Ovary (tissue), 3 donors: ENCODE measurements at regions not wholly inside any gene's neighbourhood (a gene's known extent, or its start where the extent isn't known, plus 50 kb on each side); places are given as distances from the start of the nearest gene placed in this dataset.

ENCODE experiments used
- CTCF ChIP-seq, 3 donors: fragments of 450-650 bp in 2 of 3; fragments of 200-600 bp in 1 of 3; IDR thresholded peaks; one replicate each; pipeline versions ENCODE4 v1.5.1 to v1.8.0; 2016 to 2022; ENCODE audit warnings: antibody characterized with exemption in 3 of 3, mild to moderate bottlenecking in 1 of 3
- POLR2A ChIP-seq: fragments of 450-650 bp; IDR thresholded peaks from one replicate; pipeline ENCODE4 v1.6.1; 2017; ENCODE audit warnings: antibody characterized with exemption, mild to moderate bottlenecking, moderate library complexity
- donor health status: DM: no; HTN: no; CAD: no.

- TF ChIP-seq CTCF (IDR thresholded peaks at IDR 0.05) (no peak), POLR2A (no peak)
Measured at GRCh38 chr9:20205821-20206220, 416.5 kb downstream of the MLLT3 start.
